Right cardiac atrium (tissue), 5 donors: ENCODE measurements at regions not wholly inside any gene's neighbourhood (a gene's known extent, or its start where the extent isn't known, plus 50 kb on each side); places are given as distances from the start of the nearest gene placed in this dataset.

Experiments used
- ATAC-seq, 2 donors: fragments of 200-7000 bp; cut with Tn5 transposase; one replicate each; pipeline versions ENCODE4 v1.8.0 to v1.9.1; 2020; ENCODE audit warnings: moderate library complexity in 2 of 2, mild to moderate bottlenecking in 1 of 2
- DNase-seq, 3 donors: peaks; one replicate each; pipeline ENCODE4 v3.0.0-alpha.2; 2020
- H3K27ac ChIP-seq: one replicate; pipeline ENCODE4 v1.5.1; 2013; ENCODE audit warnings: mild to moderate bottlenecking, low read length, control low read depth, moderate library complexity
- H3K27me3 ChIP-seq: one replicate; pipeline ENCODE4 v1.6.1; 2013; ENCODE audit not compliant: control insufficient read depth, insufficient read depth
- H3K4me1 ChIP-seq: one replicate; pipeline ENCODE4 v1.6.1; 2013; ENCODE audit warnings: low read length; ENCODE audit not compliant: control insufficient read depth, insufficient read depth
- H3K4me3 ChIP-seq: one replicate; pipeline ENCODE4 v1.5.1; 2013; ENCODE audit warnings: low read length, control low read depth
- H3K9me3 ChIP-seq: one replicate; pipeline ENCODE4 v1.6.1; 2013; ENCODE audit warnings: low read length; ENCODE audit not compliant: control insufficient read depth
- WGBS: extraction: QIAGEN DNeasy Blood & Tissue Kit; methylation state at CpG from one replicate; pipeline ENCODE4 v1.1.7; 2013; 5-methylcytosine and 5-hydroxymethylcytosine counted together
- intact Hi-C, 4 donors: fragments of 100-400 bp; cut with DNase I; formaldehyde crosslinking; loops; one replicate each; pipeline versions ENCODE4 v1.11.0 to v1.14.0; 2022 to 2023
- donor health status: healthy with polysubstance abuse.
- donor health status: DM: no; HTN: yes; CAD: no.
- donor health status: DM: no; HTN: no; CAD: no.
- donor health status: DM: no; HTN: yes; CAD: no; lungs with severe emphysema.
- donor health status: DM: yes; HTN: yes; CAD: no.

- 71% methylated on average over 4 of the region's 4 CpGs for WGBS
- H3K4me3 ChIP-seq: no peak overlapping the region
- H3K4me1 ChIP-seq: no peaks in the 10 kb centered on the region
- no peaks in the 10 kb centered on the region for H3K9me3 ChIP-seq
- no peak for DNase-seq
- intact Hi-C loops: no loop called here
- no peak overlapping the region for H3K27ac ChIP-seq
- no peak for ATAC-seq
- no peaks in the 10 kb centered on the region for H3K27me3 ChIP-seq
Observed at GRCh38 chr13:30126903-30127428, 180.4 kb downstream of the KATNAL1 start.

GRCh38 chr13:30125422-30126073 lies 181.8 kb downstream of the KATNAL1 start:
- no peak overlapping the region for H3K27ac ChIP-seq
- WGBS: 49% methylated on average over 5 of the region's 5 CpGs
- no peaks in the 10 kb centered on the region for H3K27me3 ChIP-seq
- no peaks in the 10 kb centered on the region for H3K9me3 ChIP-seq
- no peak overlapping the region for H3K4me3 ChIP-seq
- intact Hi-C loops: no loop called here
- no peak for DNase-seq
- no peaks in the 10 kb centered on the region for H3K4me1 ChIP-seq
- ATAC-seq: peak in 1 of 2 donors; percentile 28

DNA sequence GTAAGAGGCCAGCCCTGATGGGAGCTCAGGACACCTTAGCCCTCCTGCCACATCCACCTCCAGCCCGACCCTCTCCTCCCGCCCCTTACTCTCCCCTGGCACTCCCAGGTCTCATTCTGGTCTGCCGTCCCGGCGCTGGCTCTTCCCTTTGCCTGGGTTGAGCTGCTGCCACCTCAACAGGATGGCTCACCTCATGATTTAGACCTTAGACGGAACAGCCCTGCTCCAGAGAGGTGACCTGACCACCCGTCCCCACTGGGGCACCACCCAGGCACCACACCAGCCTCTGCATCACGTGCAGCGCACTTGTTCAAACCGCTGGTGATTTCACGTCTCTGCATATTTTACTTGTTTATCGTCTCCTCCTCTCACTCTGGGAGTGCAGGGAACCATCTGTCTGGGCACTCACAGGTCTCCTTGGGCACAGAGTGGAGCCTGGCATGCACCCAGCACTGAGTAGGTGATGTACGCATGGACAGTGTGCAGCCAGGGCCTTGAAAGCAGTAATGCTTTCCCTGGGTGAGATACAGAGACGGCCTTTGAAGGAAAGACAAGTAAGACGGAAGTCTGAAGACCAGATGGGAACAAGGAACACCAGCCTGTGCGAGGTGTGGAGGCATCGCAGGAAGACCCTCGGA lies 183.1 kb downstream of the KATNAL1 start:
- H3K4me3 ChIP-seq: no peak overlapping the region
- 94% methylated on average over 18 of the region's 18 CpGs for WGBS
- H3K9me3 ChIP-seq: no peaks in the 10 kb centered on the region
- intact Hi-C loops: no loop called here
- DNase-seq (no peak), ATAC-seq (no peak)
- no peaks in the 10 kb centered on the region for H3K27me3 ChIP-seq
- H3K27ac ChIP-seq: no peak overlapping the region
- H3K4me1 ChIP-seq: no peaks in the 10 kb centered on the region

- intact Hi-C loops: no loop called here
- Histone ChIP-seq H3K9me3 (no peaks in the 10 kb centered on the region), H3K4me3 (no peak overlapping the region), H3K4me1 (no peaks in the 10 kb centered on the region), H3K27ac (no peak overlapping the region), H3K27me3 (no peaks in the 10 kb centered on the region)
- DNase-seq (no peak), ATAC-seq (no peak)
- 97% methylated on average over 8 of the region's 8 CpGs for WGBS
Observed at GRCh38 chr13:30123575-30123974, 183.8 kb downstream of the KATNAL1 start.

DNA sequence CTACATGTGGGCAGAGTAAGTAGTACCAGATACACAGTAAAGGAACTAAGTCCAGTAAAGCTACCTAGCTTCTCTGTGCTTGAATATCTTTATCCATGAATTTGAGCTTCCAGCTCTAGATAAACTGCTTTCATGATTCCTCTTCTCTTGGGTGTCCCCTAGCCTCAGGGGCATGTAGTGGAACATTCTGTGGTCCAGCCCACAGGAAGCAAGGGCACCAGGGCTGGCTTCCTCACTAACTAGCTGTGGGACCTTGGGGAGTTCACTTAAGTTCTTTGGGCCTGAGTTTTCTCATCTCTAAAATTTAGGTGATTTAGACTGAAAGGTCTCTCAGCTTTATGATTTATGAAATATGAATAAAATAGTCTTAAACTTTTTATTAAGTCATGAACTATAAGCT lies 185.7 kb downstream of the KATNAL1 start:
- no peaks in the 10 kb centered on the region for H3K27me3 ChIP-seq
- DNase-seq (no peak), ATAC-seq (no peak)
- intact Hi-C loops: no loop called here
- H3K4me1 ChIP-seq: no peaks in the 10 kb centered on the region
- H3K9me3 ChIP-seq: no peaks in the 10 kb centered on the region
- no peak overlapping the region for H3K4me3 ChIP-seq
- H3K27ac ChIP-seq: no peak overlapping the region

- no peak overlapping the region for H3K4me3 ChIP-seq
- no peaks in the 10 kb centered on the region for H3K27me3 ChIP-seq
- intact Hi-C loops: no loop called here
- 88% methylated on average over 2 of the region's 2 CpGs for WGBS
- no peak overlapping the region for H3K27ac ChIP-seq
- no peak for DNase-seq
- ATAC-seq: no peak
- H3K4me1 ChIP-seq: no peaks in the 10 kb centered on the region
- H3K9me3 ChIP-seq: no peaks in the 10 kb centered on the region
Observed at GRCh38 chr13:30121244-30121643, 186.1 kb downstream of the KATNAL1 start.

GRCh38 chr13:30120133-30120822 lies 187.1 kb downstream of the KATNAL1 start:
- Histone ChIP-seq H3K9me3 (no peaks in the 10 kb centered on the region), H3K27ac (no peak overlapping the region), H3K4me3 (no peak overlapping the region), H3K4me1 (peaks cover 2% of the 10 kb centered on the region), H3K27me3 (no peaks in the 10 kb centered on the region)
- ATAC-seq: no peak
- WGBS: 84% methylated on average over 1 of the region's 1 CpG
- intact Hi-C loops: no loop called here
- no peak for DNase-seq

DNA sequence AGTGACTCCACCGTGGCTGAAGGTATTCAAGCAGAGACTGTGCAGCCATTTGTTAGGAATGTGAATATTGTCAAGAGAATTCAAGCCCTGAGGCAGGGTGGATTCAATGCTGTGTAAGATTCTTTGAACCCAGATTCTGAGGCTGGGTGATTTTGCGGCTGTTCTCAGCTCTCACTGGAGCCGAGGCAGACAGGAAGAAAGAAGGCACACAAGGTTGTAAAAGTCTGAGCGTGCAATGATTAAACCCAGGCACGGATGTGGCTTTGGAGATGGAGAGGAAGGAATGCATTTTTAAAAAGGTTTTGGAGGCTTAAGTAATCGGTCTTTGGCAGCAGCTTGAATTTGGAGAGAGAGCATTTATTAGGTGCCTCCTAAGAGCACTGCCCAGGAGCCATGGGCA lies 187.9 kb downstream of the KATNAL1 start:
- Histone ChIP-seq H3K27me3 (no peaks in the 10 kb centered on the region), H3K9me3 (no peaks in the 10 kb centered on the region), H3K4me1 (peaks cover 2% of the 10 kb centered on the region), H3K4me3 (no peak overlapping the region), H3K27ac (no peak overlapping the region)
- no peak for ATAC-seq
- DNase-seq: no peak
- intact Hi-C loops: loop anchor here (5.0 to 10.0 kb wide), 6 partner anchors 195 to 612 kb away; partner anchors contain the start of gene UBL3 (in 1 of the 4)
- WGBS: 34% methylated on average over 6 of the region's 6 CpGs

DNA sequence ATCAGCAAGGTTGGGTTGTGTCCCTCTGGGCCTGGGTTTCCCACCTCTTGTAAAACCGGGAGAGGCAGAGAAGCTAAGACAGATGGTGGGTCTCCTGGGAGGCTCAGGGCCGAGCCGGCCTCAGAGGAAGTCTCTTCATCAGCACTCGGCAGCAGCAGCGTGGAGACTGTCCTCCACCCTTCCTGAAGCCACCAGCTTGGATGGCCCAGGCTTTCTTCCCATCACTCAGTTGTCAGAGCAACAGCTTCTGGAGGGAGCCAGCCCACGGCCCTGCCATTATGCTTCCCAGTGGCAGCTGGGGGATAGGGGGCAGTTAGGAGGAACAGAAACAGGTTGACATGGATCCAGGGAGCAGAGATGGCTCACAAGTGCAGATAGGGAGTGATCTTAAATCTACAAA lies 191.0 kb downstream of the KATNAL1 start:
- Histone ChIP-seq H3K9me3 (no peaks in the 10 kb centered on the region), H3K27ac (no peak overlapping the region), H3K27me3 (no peaks in the 10 kb centered on the region), H3K4me3 (no peak overlapping the region), H3K4me1 (peaks cover 4% of the 10 kb centered on the region)
- no peak for DNase-seq
- no peak for ATAC-seq
- intact Hi-C loops: loop anchor here (5.0 to 10.0 kb wide), 6 partner anchors 192 to 609 kb away; partner anchors contain the start of gene UBL3 (in 1 of the 4)
- 51% methylated on average over 6 of the region's 6 CpGs for WGBS

GRCh38 chr13:30115257-30115600 lies 192.1 kb downstream of the KATNAL1 start:
- H3K27ac ChIP-seq: no peak overlapping the region

More at GRCh38 chr13:30115257-30115600, 192.1 kb downstream of the KATNAL1 start:
- intact Hi-C loops: loop anchor here (5.0 to 10.0 kb wide), 6 partner anchors 190 to 608 kb away; partner anchors contain the start of gene UBL3 (in 1 of the 4)
- Histone ChIP-seq H3K4me1 (peaks cover 4% of the 10 kb centered on the region), H3K27me3 (no peaks in the 10 kb centered on the region), H3K4me3 (peak overlapping the region; percentile 67), H3K9me3 (no peaks in the 10 kb centered on the region)
- no peak for ATAC-seq
- no peak for DNase-seq
- WGBS: 16% methylated on average over 9 of the region's 9 CpGs
